Fibroblast of the aortic adventitia (primary cell): ENCODE measurements at regions not wholly inside any gene's neighbourhood (a gene's known extent, or its start where the extent isn't known, plus 50 kb on each side); places are given as distances from the start of the nearest gene placed in this dataset.

Experiments
- DNase-seq: peaks from one replicate; pipeline ENCODE4 v3.0.0-alpha.2; 2010; ENCODE audit warnings: low read depth
- H3K4me3 ChIP-seq: 2 replicates; pipeline ENCODE4 v1.5.1; 2011; ENCODE audit warnings: low read depth, mild to moderate bottlenecking, control low read depth, low read length, moderate library complexity
- TF ChIP-seq, protein P1 (sequence below): IDR thresholded peaks from 2 replicates; pipeline ENCODE4 v1.5.1; 2011; ENCODE audit warnings: mild to moderate bottlenecking, low read length, control low read depth, inconsistent platforms; ENCODE audit not compliant: insufficient read depth

DNA sequence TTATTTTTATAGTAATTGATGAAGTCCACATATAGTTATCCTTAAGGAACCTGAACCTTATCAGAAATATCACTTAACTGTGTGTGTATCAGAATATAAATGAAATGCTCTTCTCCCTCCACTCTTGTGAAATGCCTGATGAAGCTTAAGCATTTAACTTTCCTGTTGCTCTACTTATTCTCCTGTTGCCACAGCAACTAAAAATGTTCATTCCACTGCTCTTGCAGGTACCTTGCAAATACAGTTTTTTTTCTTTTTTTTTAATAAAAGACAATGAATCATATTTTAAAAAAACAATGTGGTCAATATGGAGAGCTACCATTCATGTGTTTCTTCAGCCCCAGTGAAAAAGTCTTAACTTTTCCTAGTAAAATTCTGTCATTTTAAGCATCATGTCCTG, 210.3 kb downstream of the RFPL4B start:
- DNase-seq = no peak
- TF ChIP-seq, protein P1, sequence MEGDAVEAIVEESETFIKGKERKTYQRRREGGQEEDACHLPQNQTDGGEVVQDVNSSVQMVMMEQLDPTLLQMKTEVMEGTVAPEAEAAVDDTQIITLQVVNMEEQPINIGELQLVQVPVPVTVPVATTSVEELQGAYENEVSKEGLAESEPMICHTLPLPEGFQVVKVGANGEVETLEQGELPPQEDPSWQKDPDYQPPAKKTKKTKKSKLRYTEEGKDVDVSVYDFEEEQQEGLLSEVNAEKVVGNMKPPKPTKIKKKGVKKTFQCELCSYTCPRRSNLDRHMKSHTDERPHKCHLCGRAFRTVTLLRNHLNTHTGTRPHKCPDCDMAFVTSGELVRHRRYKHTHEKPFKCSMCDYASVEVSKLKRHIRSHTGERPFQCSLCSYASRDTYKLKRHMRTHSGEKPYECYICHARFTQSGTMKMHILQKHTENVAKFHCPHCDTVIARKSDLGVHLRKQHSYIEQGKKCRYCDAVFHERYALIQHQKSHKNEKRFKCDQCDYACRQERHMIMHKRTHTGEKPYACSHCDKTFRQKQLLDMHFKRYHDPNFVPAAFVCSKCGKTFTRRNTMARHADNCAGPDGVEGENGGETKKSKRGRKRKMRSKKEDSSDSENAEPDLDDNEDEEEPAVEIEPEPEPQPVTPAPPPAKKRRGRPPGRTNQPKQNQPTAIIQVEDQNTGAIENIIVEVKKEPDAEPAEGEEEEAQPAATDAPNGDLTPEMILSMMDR = no peak
- no peak overlapping the region for H3K4me3 ChIP-seq

DNA sequence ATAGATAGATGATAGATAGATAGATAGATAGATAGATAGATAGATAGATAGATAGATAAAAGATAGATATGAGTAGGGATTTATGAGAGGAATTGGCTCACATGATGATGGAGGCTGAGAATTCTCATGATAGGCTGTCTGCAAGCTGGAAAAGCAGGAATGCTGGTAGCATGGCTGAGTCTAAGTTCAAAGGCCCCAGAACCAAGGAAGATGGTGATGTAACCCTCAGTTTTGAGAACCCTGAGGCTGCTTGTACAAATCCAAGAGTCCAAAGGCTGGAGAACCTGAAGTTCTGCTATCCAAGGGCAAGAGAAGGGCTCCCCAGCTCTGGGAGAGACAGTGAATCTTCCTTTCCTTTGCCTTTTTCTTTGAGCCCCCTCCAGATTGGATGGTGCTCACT, 210.8 kb downstream of the RFPL4B start:
- no peak overlapping the region for H3K4me3 ChIP-seq
- no peak for DNase-seq
- TF ChIP-seq, protein P1 = no peak

DNA sequence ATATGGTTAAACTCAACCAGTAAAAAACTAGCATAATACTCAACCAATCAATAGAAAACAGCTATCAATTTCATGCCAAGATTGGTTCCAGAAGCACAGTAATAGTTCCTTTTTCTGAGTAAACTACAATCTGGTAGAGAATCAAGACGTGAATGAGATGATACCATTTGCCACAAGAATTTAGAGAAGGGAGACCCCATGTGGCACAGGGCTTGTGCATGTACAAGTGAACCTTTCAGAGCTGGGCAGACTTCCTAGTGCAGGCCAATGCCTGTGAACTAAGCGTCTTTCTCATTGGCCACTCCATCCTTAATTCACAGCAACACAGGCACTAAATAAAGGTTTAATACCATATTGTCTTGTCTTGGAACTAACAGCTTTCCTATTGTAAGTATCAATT, 213.5 kb downstream of the RFPL4B start:
- TF ChIP-seq, protein P1 = no peak
- no peak overlapping the region for H3K4me3 ChIP-seq
- no peak for DNase-seq

DNA sequence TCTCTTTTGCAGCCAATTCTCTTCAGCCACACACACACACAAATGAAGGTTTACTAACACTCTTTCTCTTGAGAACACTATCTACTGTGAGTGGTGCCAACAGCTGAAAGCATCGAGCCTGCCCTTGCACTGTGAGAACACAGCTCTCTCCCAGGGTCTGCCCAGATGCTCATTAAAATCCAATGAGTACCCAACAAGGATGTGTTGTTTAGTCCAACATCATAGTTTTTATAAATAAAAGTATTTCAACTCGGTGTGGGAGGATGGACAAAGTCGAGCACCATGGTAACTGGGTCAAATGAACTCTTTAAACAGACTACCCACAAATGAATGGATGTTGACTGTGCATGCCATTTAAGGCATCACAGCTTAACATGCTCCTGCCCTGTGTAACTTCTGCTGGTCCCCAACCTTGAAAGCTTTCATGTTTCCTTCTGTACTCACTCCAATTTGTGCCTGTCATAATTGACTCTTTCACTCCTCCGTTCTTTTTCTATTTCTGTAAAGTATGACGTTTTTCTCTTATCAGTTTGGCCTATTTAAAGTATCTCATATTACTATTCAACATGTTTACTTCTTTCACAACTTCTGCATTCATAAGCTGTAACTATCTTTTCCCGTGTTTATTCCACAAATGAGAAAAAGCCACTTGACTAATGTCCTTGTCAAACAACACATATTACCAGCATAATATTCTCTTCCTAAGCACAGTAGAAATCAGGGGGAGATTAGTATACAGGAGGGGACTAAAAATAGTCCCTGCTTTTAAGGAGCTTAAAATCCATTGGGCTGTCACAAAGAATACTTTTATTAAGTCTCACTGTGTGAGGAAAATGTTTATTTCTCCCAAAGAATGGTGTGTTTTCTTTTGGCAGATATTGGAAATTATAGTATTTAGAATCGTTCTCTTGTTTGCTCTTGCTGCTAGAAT, 215.4 kb downstream of the RFPL4B start:
- peak; percentile 10 for DNase-seq

DNA sequence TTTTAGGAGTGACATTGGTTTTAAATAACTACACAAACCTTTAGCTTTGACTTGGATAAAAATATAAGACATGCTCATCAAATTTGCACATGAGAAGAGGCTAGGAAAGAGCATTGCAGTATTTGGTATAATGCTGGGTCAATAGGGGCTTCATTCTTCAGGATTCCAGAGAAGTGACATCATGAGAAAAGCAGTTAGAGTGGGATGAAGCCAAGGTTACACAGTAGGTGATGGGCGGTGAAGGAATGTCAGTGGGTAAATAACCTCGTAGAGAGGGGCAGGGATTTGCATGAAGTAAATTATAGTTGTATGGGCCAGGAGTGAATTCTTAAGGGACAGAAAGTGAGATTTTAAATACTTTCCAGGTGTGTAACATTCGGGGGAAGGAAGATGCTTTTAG, 216.2 kb downstream of the RFPL4B start:
- H3K4me3 ChIP-seq = no peak overlapping the region
- TF ChIP-seq, protein P1 = no peak
- DNase-seq = peak; percentile 22

More for the DNA sequence above, 215.4 kb downstream of the RFPL4B start:
- TF ChIP-seq, protein P1 = no peak
- no peak overlapping the region for H3K4me3 ChIP-seq

DNA sequence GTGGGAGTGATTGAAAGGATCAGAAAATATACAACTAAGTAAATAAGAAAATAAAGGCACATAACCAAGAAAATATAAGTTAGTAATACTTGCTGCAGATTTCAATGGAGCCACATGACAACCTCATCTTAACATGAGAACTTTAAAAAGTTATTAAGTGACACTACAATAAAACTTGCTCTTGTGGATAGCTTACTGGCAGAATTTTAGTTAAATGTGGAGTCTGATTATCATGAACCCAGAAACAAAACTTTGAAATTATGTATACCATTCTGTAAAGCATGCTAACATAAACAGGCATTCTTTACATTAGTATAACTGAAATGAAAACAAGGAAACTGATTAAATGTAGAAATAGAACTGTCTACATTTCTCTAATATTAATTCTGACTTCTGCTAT, 220.9 kb downstream of the RFPL4B start:
- DNase-seq = no peak
- no peak overlapping the region for H3K4me3 ChIP-seq
- TF ChIP-seq, protein P1 = no peak
